GM21825 (cell line): ENCODE measurements at regions not wholly inside any gene's neighbourhood (a gene's known extent, or its start where the extent isn't known, plus 50 kb on each side); places are given as distances from the start of the nearest gene placed in this dataset.
A peak's percentile ranks its signal among the peaks of the same experiment; 100 is the strongest.

Experiments
- ATAC-seq: cut with Tn5 transposase; IDR thresholded peaks from one replicate; pipeline ENCODE4 v1.9.1; 2021; ENCODE audit warnings: mild to moderate bottlenecking, moderate library complexity; ENCODE audit not compliant: unreplicated experiment

DNA sequence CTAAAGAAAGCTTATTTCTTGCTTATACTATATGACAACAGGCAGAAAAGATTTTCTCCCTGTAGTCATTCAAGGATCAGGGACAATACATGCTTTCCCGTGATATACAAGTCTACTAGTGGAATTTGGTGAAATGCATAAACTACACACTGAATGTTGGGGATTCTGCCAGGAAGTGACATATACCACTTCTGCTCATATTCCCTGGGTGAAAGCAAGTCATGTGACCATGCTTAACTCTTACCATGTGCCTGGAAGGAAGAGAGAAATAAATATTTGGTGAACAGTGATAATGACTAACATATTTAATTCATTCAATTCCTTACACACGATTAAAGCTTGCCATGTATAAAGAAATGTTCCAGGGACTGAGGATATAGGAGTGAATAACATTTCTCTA, 534.6 kb downstream of the PPARGC1A start:
- ATAC-seq = no peak

DNA sequence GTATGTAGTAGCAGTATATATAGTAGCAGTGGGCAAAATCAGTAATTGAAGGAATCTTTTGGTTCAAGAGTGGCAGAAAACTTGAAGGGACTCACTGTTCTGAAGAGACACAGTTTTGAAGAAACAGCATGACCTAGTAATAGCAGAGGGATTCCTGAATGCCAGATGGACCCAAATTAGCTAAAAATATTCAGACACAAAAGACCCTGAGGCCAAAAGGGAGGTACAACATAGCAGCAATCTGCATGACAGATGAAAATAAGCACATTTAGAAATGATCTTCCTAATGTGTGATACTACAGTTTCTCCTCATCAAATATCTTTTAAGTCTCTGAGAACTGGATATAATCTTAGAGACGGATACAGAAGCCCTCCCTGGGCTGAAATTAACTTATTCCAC, 536.6 kb downstream of the PPARGC1A start:
- ATAC-seq = no peak

DNA sequence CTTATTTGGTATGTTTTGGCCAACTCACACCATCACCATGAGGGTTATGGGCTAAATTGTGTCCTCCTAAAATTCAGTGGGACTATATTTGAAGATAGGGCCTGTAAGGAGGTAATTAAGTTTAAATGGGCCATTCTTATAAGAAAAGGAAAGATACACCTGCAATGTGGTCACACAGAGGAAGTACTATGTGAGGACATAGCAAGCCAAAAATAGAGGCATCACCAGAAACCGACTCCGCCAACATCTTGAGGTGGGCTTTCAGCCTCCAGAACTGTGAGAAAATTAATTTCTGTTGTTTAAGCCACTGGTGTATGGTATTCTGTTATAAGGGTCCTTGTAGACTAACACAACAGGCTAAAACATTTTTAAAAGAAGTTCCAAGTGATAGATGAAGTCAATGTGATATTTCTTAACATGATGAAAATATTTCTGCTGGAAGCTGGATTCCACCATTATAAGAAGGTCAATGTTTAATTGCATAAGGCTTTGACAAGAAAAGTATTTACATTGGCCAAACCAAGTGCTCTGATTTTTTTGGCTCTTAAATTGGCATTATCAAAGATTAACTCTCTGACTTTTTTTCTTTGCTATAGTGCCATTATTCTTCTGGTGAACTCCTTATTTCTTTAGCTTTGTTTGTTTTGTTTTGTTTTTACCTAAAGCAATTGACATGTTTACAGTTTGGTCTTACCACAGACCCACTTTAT, 540.9 kb downstream of the PPARGC1A start:
- ATAC-seq = no peak

DNA sequence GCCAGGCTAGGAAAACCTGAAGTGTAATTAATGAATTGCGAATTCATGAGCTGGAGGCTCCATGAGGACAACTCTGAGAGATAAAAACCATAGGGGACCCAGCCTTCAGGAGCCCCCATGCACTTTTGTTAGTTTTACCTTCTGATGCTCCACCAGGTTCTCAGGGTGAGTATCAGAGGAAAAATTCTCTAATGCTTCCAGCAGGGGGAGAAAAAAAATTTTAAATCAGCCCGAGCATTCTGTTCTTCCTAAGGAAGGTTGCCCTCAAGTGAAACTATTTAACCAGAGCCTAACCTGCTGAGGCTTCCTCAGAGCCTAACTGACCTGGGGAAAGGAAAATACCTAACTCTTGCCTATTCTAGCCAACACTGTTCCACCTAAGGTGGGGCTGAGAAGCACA, 552.6 kb downstream of the PPARGC1A start:
- ATAC-seq = no peak

DNA sequence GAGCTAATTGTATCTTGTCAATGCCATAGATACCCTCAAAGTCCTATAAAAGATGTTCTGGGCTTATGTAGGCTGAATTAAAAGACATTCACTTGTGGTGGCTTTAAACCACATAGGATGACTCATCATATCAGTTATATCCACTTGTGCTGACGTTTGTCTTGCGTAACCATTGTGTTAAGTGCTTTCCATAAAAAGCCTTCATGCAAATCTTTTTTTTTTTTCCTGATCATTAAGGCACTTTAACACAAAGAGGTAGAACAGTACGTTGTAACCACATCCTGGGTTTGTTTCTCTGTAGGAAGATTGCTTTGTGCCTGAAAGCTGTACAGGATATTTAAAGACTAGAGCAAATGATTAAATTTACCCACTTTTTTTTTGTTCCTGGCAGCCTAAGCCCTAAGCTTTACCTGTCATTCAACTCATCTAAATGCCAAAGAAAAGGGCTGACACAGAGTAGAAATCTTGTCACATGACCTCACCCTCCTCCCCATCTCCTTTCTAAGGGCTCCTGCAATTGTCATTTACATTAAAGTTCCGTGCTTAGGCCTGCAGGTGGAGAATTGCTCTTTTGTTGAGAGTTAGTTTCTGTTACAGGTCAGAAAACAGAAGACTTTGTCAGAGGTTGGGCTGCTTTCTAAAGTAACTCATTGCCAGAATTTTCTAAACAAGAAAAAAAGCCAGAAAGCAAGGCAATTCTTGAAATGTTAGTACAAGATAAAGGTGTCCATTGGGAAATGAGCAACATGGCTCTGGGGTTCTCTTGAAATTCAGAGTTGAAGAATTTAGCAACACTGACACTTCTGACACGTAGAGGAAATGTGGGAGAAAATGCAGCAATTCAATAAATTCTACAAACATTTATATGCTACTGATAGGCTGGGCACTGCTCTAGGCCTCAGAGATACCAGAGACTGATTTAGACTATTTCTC, 555.6 kb downstream of the PPARGC1A start:
- peak; percentile 88 for ATAC-seq

DNA sequence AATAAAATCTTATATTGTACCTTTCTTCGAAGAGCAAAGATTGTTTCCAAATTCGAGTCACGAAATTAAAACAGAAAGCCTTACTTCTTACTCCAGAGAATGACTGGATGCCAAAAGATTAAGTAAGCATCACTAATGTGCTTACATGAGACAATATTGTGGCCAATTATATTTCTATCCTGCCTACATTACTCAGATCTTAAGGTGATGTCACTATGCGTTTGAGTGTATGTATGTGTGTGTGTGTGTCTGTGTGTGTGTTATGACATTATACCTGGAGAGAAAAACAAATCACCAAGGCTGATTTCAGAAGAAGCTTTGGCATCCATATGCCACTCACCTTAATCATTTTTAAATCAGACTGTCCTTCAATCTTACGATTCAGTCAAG, 556.3 kb downstream of the PPARGC1A start:
- peak; percentile 5 for ATAC-seq

DNA sequence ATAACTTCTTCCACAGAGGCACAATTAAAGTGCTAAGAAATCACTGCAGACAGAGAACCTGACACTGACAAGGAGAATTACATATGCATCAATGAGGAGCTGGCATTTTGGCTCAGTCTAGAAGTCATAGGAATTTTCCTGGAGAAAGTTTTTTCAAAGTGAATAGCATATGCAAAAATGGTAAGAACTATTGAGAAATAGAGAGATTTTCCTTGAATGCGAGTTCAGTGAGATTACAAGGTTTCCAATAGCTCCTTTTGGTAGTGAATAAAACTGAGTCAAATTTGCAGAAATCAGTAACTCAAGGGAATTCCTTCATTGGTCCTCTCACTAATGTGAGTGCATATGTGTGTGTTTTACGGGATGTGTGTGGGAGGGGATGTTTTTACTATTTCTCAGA, 557.5 kb downstream of the PPARGC1A start:
- no peak for ATAC-seq

DNA sequence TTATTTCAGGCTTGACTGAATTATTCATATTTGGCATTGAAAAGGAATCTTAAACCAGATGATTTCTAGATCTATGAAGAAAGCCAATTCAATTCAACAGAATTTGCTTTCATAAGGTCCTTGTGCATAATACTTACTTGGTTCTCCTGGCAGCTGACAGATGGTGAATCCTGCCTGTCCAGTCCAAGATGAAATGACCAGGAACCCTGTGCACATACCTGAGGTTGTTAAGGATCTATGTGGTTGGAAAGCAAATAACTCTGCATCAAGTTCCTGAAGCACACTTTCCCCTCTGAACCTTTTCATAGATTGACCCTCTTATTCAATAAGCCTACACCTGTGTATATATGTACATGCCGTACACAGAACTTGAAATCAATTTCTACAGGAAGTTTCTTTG, 562.7 kb downstream of the PPARGC1A start:
- no peak for ATAC-seq

DNA sequence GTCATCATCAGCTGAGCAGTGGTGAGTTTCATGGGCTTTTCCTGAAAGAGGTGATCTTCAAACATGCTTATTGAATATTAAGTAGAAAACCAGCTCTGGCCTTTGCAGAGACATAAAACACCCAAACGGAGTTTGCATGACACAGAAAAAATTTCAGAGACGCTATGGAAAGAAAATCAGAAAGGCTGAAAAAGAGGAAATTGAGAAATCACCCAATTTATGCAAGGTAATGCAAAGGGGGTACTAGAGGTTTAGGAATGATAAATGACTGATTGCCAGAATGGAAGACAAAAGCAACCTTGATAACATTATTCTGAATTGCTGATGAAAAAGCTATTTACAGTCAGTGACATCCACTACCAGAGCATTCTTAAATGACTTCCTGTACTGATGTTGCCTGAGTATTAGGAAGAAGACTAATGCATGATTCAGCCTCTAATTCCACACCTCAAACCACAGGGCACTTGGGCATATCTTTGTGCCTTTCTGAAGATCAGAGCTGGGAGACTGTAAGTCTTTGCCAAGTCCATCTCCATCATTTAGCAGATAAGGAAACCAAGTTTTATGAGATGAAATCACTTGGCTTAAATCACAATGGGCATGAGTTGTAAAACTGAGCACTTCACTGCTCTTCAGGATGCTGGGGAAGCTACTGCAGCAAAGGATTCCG, 565.7 kb downstream of the PPARGC1A start:
- ATAC-seq = no peak

DNA sequence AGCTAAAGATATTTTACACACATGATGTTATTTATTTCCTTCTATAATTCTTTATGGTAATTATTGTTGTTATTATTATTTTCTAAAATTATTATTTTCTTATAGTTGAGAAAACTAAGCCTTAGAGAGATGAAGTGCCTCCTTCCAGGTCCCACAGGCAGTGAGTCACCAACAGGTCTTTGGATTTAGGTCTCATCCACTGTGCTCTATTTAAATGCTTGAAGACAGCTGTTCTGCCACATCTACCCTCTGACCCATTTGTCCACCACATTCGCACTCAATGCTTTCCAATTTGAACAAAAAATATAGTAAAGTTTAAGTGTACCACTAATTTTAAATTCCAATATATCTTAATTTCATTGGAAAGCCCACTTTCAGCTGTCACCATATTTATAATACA, 566.4 kb downstream of the PPARGC1A start:
- ATAC-seq = no peak

DNA sequence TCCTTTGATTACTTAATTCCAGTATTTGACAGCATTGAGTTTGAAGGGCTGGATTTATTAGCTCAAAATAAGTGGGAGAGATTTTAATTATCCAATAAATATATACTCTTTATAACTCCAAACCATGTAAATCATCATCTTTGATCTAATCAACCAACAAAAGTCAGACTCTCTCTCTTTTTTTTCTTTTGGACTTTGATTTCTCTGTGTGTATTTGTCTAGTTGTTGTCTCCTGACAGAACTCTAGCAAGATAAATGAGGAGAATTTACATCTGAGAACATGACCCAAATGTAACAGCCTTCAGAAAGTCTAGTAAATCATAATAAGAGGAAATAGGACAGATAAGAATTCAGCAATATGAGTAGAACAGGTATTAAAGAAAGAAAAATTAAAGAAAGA, 567.1 kb downstream of the PPARGC1A start:
- no peak for ATAC-seq

DNA sequence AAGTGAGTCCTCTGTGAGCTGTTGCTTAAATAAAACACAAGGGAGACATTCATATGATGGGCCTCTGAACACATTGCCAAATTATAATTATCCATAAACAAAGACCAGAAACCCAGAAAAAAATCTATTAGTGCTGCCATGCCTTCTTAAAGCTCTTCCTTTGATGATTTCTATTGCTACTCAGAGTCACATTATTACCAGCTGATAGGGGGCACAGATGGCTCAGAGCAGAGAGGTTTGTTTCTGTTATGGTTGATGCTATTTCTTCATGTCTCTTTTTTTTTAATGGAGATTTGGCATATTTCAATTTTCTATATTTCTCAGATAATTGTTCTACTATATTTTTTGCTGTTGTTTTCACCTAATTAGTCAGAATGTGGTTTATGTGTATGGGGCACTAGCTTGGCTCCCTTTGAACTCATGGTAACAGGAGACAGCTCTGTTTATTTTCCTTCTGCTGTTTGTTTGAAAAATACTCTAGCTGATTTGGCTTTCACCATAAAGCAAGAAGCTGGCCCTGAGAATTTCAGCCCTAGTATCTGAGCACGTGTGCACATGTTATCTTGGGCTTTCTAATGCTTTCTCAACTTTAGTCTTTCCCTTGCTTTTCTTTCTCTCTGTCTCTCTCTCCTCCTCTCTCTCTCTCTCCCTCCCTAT, 568.8 kb downstream of the PPARGC1A start:
- no peak for ATAC-seq

DNA sequence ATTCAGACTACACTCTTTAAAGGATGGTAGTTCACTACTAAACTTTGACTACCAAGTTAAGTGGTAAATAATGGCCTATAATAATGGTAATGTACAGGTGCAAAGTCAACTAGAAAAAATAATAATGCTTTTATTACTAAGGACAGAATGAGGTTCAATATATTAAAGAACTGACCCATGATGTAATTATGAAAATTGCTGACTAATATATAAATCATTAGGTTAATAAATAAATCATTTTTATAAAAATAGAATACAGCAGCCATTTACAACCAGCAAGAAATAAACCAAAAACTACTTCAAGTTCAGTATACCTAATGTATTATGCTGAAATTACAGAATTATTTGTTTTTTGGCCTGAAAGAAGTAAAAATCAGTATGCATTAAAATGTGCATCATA, 577.2 kb downstream of the PPARGC1A start:
- ATAC-seq = no peak

DNA sequence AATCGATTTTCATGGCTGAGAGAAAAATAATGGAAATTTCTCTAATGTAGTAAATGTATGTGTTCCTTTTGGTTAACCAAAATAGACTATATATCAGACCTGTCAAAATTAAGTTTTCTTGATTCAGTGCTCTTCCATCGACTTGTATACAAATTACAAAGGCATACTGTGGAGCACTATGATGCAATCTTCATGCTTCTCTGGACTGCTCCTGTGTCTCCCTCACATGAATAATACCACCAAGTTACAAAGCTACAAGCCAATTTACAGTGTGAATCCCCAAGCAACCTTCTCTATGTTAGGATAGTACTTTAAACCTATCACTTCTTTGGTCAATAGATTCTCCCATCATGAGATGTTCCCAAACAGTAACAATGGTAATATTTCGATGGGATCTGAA, 577.9 kb downstream of the PPARGC1A start:
- no peak for ATAC-seq

DNA sequence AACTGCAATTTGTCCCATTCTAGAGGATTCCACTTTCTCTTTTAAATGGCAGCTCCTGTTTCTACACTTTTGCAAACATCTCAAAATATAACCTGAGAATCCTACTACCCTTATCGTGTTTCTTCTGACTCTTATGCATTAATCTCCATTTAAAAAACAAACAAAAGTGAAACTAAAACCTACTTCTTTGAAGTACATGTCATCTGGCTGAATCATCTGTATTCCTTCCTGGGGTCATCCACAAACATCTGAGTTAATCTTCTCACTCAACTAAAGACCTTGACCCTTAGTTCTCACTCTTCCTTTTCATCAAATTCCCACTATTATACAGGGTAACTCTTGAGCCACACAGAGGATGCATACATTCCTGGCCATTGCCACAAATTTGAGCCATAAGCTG, 584.8 kb downstream of the PPARGC1A start:
- no peak for ATAC-seq

DNA sequence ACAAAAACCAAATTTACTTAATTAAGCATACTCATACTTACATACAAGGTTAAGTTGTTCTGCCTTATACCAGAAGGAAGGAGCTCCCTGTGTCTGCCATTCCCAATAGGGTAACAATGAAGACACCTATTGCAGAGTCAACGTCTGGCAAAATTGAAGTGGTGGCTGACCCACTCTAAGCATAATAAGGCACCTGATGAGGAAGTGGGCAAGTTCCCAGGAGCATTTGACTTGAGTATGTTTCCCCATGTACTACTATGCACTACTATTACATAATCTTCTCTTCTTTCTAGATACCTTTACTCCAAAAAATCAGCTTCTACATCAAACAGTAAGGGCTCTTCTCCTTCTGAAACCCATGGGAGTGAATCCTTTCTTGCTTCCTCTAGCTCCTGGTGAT, 591.5 kb downstream of the PPARGC1A start:
- no peak for ATAC-seq

DNA sequence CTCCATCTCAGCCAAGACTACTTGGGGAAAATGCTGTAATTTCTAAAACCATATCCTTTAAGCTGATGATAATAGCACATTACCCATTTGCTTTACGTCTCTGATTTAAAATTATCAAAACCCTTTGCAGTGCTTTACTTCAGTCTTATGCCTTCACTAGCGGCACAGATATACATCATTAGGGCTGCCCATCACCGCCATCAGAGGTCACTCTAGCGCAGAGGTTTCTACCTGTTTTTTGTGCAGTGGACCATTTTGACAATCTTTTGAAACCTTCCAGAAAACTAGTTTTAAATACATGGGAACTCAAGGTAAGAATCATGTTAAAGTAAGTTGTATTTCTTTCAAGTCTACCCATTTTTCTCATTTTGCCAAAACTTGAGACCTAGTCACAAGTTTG, 592.5 kb downstream of the PPARGC1A start:
- no peak for ATAC-seq

DNA sequence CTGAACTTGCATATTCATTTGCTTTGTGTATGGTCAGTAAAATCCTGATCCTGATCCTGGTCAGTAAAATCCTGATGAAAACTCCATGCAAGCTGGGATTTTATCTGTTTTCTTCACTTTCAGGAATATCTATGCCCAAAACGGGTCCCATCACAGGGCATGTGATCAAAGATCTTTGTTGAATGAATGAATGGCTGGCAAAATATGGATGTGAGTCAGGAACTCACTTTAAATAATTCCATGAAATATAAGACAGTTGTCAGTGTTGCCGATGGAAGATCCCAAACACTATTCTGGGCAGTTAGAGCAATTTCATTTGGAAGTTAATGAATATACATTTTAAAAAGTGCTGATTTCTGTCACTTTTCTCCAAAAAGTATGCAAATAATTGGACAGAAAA, 598.4 kb downstream of the GBA3 start:
- ATAC-seq = no peak

DNA sequence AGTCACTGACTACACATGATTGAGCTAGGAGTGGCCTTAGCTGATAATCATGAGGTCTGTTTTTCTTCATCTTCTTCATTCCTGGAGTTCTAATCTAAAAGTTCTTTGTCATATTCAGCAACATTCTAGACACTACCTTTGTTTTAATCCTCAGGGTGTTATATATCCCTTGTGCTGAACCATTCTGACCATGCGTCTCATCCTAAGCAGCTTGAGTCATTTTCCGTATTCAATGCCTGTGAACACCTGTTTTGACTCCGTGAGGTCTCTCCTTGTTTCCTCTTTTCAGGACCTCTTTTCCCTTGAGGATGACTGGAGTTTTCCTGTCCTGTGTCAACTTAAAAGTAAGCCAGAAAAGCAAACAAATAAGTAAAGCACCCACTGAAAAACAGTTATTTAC, 597.9 kb downstream of the GBA3 start:
- ATAC-seq = no peak

DNA sequence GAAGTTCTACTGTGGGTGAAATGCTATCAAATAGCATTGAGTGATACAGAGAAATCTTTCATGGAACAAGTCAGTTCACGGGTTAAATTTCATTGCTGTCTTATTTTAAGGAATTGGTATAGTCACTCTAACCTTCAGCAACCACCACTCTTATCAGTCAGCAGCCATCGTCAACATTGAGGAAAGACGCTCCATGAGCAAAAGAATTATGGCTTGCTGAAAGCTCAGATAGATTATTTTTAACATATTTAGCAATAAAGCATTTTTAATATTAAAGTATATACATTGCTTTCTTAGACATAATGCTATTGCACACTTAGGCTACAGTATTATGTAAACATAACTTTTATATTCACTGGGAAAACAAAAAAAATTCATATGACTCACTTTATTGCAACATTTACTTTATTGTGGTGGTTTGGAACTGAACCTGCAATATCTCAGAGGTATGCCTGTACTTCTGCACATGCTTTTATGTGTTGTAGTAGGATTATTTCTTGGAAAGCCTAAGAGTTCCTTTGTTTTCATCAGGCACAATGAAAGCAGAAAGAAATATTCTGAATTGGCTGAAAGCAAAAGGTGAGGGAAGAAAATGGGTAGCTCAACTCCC, 586.7 kb downstream of the GBA3 start:
- no peak for ATAC-seq

DNA sequence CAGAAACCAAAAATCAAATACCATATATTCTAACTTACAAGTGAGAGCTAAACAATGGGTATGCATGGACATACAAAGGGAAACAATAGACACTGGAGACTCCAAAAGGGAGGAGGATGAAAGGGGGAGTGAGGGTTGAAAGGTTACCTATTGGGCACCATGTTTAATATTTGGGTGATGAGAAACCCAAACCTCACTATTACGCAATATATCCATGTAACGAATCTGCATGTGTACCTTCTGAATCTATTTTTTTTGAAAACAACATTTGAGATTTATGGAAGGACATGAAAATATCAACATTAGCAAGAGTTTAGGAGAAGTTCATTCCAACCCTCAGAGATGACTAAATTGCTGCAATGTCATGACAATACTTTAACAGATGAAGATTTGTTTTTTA, 586.1 kb downstream of the GBA3 start:
- ATAC-seq = no peak
